ENCODE measurements at regions not wholly inside any gene's neighbourhood (a gene's known extent, or its start where the extent isn't known, plus 50 kb on each side); places are given as distances from the start of the nearest gene placed in this dataset.

DNA sequence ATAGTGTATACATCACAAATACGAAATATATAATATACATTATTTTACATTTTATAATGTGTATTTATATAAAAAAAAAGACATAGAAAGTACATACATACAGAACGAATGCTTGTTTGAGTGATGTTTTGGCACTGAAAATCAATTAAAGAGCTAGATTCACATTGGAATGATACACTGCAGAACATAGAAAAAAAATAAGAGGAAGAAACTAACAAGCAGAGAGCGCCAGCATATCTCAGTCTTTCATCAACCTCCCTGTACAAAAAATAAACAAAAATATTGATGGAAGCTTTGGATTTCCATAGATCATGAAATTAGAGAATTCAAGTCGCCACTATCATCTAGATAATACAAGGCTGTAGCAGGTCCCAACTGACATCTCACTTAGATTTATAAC, 420.6 kb downstream of the CENPC start:
- H3K9me3 ChIP-seq (ENCODE audit: insufficient read depth, low read length): no peaks in the 10 kb centered on the region
- DNase-seq (ENCODE audit: low read depth, low spot score): no peak
- TF ChIP-seq YY1 (IDR thresholded peaks at IDR 0.05; ENCODE audit: insufficient read depth, insufficient read length): no peak
- TF ChIP-seq SUZ12 (IDR thresholded peaks at IDR 0.05; ENCODE audit: extremely low read depth, insufficient read depth, insufficient read length): no peak
- no peak for TF ChIP-seq ZNF274 (IDR thresholded peaks at IDR 0.05; ENCODE audit: low read depth, low read length)
- no peaks in the 10 kb centered on the region for H3K36me3 ChIP-seq (ENCODE audit: insufficient read depth, insufficient read length, low read length)
- H3K9ac ChIP-seq (ENCODE audit: insufficient read length, low read depth): no peak overlapping the region
- H3K4me3 ChIP-seq (ENCODE audit: insufficient read length, low read depth): no peak overlapping the region
- no peaks in the 10 kb centered on the region for H3K4me1 ChIP-seq (ENCODE audit: insufficient read depth, insufficient read length)
- H3K27me3 ChIP-seq (ENCODE audit: insufficient read depth, insufficient read length): no peaks in the 10 kb centered on the region

DNA sequence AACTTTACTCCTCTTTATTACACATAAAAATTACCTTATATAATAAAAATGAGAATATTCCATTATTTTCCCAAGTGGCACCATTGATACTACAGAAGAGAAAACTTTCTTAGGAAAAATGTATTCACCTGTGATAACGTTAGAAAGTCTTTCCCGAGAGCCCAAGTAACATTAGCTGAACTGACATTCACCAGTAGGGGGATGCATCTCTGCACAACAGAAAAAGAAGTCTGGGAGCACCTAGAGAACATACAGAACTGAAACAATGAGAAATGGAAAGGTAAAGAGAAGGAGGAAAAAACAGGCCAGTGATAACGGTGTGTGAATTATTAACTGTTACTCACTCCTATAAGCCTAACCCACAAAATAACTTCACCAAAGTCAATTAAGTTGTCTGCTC, 423.3 kb downstream of the CENPC start:
- Histone ChIP-seq H3K9me3 (ENCODE audit: insufficient read depth, low read length) (no peaks in the 10 kb centered on the region), H3K4me3 (ENCODE audit: insufficient read length, low read depth) (no peak overlapping the region), H3K4me1 (ENCODE audit: insufficient read depth, insufficient read length) (no peaks in the 10 kb centered on the region), H3K9ac (ENCODE audit: insufficient read length, low read depth) (no peak overlapping the region), H3K27me3 (ENCODE audit: insufficient read depth, insufficient read length) (no peaks in the 10 kb centered on the region), H3K36me3 (ENCODE audit: insufficient read depth, insufficient read length, low read length) (no peaks in the 10 kb centered on the region)
- no peak for TF ChIP-seq SUZ12 (IDR thresholded peaks at IDR 0.05; ENCODE audit: extremely low read depth, insufficient read depth, insufficient read length)
- TF ChIP-seq ZNF274 (IDR thresholded peaks at IDR 0.05; ENCODE audit: low read depth, low read length): no peak
- TF ChIP-seq YY1 (IDR thresholded peaks at IDR 0.05; ENCODE audit: insufficient read depth, insufficient read length): no peak
- DNase-seq (ENCODE audit: low read depth, low spot score): peak; percentile 15

- TF ChIP-seq SUZ12 (IDR thresholded peaks at IDR 0.05; ENCODE audit: extremely low read depth, insufficient read depth, insufficient read length) (no peak), ZNF274 (IDR thresholded peaks at IDR 0.05; ENCODE audit: low read depth, low read length) (no peak), YY1 (IDR thresholded peaks at IDR 0.05; ENCODE audit: insufficient read depth, insufficient read length) (no peak)
- H3K9me3 ChIP-seq (ENCODE audit: insufficient read depth, low read length): no peaks in the 10 kb centered on the region
Measured at GRCh38 chr4:67120369-67120768, 424.9 kb downstream of the CENPC start.

DNA sequence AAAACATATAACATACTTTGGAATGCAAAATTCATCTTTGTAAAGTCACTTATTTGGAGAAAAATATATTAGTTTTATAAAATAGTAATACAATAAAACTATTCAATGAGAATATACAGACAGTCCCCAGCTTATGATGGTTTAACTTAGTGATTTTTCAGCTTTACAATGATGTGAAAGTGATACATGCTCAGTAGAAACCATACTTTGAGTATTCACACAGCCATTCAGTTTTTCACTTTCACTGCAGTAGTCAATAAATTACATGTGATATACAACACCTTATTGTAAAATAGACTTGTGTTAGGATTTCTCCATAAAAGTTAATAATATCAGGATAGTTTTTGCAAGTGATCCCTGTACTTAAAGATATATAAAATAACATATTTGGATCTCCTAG, 436.0 kb downstream of the CENPC start:
- H3K27me3 ChIP-seq (ENCODE audit: insufficient read depth, insufficient read length): no peaks in the 10 kb centered on the region
- H3K36me3 ChIP-seq (ENCODE audit: insufficient read depth, insufficient read length, low read length): no peaks in the 10 kb centered on the region
- DNase-seq (ENCODE audit: low read depth, low spot score): no peak
- TF ChIP-seq ZNF274 (IDR thresholded peaks at IDR 0.05; ENCODE audit: low read depth, low read length): no peak
- no peak for TF ChIP-seq YY1 (IDR thresholded peaks at IDR 0.05; ENCODE audit: insufficient read depth, insufficient read length)
- TF ChIP-seq SUZ12 (IDR thresholded peaks at IDR 0.05; ENCODE audit: extremely low read depth, insufficient read depth, insufficient read length): no peak
- H3K9me3 ChIP-seq (ENCODE audit: insufficient read depth, low read length): no peaks in the 10 kb centered on the region
- no peaks in the 10 kb centered on the region for H3K4me1 ChIP-seq (ENCODE audit: insufficient read depth, insufficient read length)
- no peak overlapping the region for H3K4me3 ChIP-seq (ENCODE audit: insufficient read length, low read depth)
- H3K9ac ChIP-seq (ENCODE audit: insufficient read length, low read depth): no peak overlapping the region

More at GRCh38 chr4:67120369-67120768, 424.9 kb downstream of the CENPC start:
- H3K27me3 ChIP-seq (ENCODE audit: insufficient read depth, insufficient read length): no peaks in the 10 kb centered on the region
- H3K4me1 ChIP-seq (ENCODE audit: insufficient read depth, insufficient read length): no peaks in the 10 kb centered on the region
- H3K36me3 ChIP-seq (ENCODE audit: insufficient read depth, insufficient read length, low read length): no peaks in the 10 kb centered on the region
- no peak for DNase-seq (ENCODE audit: low read depth, low spot score)
- H3K9ac ChIP-seq (ENCODE audit: insufficient read length, low read depth): no peak overlapping the region
- no peak overlapping the region for H3K4me3 ChIP-seq (ENCODE audit: insufficient read length, low read depth)

DNA sequence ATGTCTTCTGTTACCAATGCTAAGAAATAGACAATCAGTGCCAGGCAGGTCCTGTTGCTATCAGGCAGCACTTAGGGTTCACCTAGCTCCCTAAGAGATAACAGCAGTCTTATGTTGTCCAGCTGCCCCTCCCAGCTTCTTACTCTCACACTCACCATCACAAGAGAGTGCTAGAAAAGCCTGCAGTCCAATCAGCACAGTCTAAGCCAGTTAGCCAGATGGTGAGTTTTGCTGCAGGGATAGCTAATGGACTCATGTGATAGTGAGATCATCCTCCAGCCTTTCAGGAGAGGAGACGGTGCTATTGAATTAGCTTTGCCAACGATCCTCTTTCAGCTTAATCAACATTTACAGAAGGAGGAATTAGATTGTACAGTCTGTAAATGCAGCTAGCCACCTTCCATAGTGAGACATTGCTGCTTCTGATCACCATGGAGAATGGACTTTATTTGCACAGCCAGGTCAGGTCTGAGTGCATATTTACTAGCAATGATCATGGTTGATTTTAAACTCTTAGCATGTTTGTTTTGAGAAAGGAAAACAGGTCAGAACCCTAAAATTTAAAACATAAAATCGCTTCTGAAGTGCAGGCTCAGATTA, 438.3 kb downstream of the CENPC start:
- DNase-seq (ENCODE audit: low read depth, low spot score): no peak
- TF ChIP-seq YY1 (IDR thresholded peaks at IDR 0.05; ENCODE audit: insufficient read depth, insufficient read length): no peak
- no peak for TF ChIP-seq ZNF274 (IDR thresholded peaks at IDR 0.05; ENCODE audit: low read depth, low read length)
- no peak for TF ChIP-seq SUZ12 (IDR thresholded peaks at IDR 0.05; ENCODE audit: extremely low read depth, insufficient read depth, insufficient read length)
- Histone ChIP-seq H3K4me1 (ENCODE audit: insufficient read depth, insufficient read length) (no peaks in the 10 kb centered on the region), H3K9ac (ENCODE audit: insufficient read length, low read depth) (no peak overlapping the region), H3K36me3 (ENCODE audit: insufficient read depth, insufficient read length, low read length) (no peaks in the 10 kb centered on the region), H3K27me3 (ENCODE audit: insufficient read depth, insufficient read length) (no peaks in the 10 kb centered on the region), H3K4me3 (ENCODE audit: insufficient read length, low read depth) (no peak overlapping the region), H3K9me3 (ENCODE audit: insufficient read depth, low read length) (no peaks in the 10 kb centered on the region)

- Histone ChIP-seq H3K9ac (ENCODE audit: insufficient read length, low read depth) (no peak overlapping the region), H3K9me3 (ENCODE audit: insufficient read depth, low read length) (no peaks in the 10 kb centered on the region), H3K4me1 (ENCODE audit: insufficient read depth, insufficient read length) (no peaks in the 10 kb centered on the region), H3K27me3 (ENCODE audit: insufficient read depth, insufficient read length) (no peaks in the 10 kb centered on the region), H3K36me3 (ENCODE audit: insufficient read depth, insufficient read length, low read length) (no peaks in the 10 kb centered on the region), H3K4me3 (ENCODE audit: insufficient read length, low read depth) (no peak overlapping the region)
- DNase-seq (ENCODE audit: low read depth, low spot score): no peak
- no peak for TF ChIP-seq YY1 (IDR thresholded peaks at IDR 0.05; ENCODE audit: insufficient read depth, insufficient read length)
- no peak for TF ChIP-seq SUZ12 (IDR thresholded peaks at IDR 0.05; ENCODE audit: extremely low read depth, insufficient read depth, insufficient read length)
- no peak for TF ChIP-seq ZNF274 (IDR thresholded peaks at IDR 0.05; ENCODE audit: low read depth, low read length)
Measured at GRCh38 chr4:67104145-67104544, 441.2 kb downstream of the CENPC start.

GRCh38 chr4:67103001-67103747, 442.1 kb downstream of the CENPC start:
- Histone ChIP-seq H3K9me3 (ENCODE audit: insufficient read depth, low read length) (no peaks in the 10 kb centered on the region), H3K4me1 (ENCODE audit: insufficient read depth, insufficient read length) (no peaks in the 10 kb centered on the region), H3K27me3 (ENCODE audit: insufficient read depth, insufficient read length) (no peaks in the 10 kb centered on the region), H3K4me3 (ENCODE audit: insufficient read length, low read depth) (no peak overlapping the region), H3K36me3 (ENCODE audit: insufficient read depth, insufficient read length, low read length) (no peaks in the 10 kb centered on the region), H3K9ac (ENCODE audit: insufficient read length, low read depth) (no peak overlapping the region)
- no peak for DNase-seq (ENCODE audit: low read depth, low spot score)
- TF ChIP-seq YY1 (IDR thresholded peaks at IDR 0.05; ENCODE audit: insufficient read depth, insufficient read length): no peak
- TF ChIP-seq ZNF274 (IDR thresholded peaks at IDR 0.05; ENCODE audit: low read depth, low read length): no peak
- TF ChIP-seq SUZ12 (IDR thresholded peaks at IDR 0.05; ENCODE audit: extremely low read depth, insufficient read depth, insufficient read length): no peak

Data from NT2/D1 (cell line).